GM12872 (cell line): ENCODE measurements at regions not wholly inside any gene's neighbourhood (a gene's known extent, or its start where the extent isn't known, plus 50 kb on each side); places are given as distances from the start of the nearest gene placed in this dataset.

Source experiments
- TF ChIP-seq, protein P1 (sequence below): IDR thresholded peaks from 3 replicates; pipeline ENCODE4 v1.5.1; 2011; ENCODE audit warnings: low read depth, mild to moderate bottlenecking, low read length, moderate library complexity; ENCODE audit not compliant: insufficient read depth

DNA sequence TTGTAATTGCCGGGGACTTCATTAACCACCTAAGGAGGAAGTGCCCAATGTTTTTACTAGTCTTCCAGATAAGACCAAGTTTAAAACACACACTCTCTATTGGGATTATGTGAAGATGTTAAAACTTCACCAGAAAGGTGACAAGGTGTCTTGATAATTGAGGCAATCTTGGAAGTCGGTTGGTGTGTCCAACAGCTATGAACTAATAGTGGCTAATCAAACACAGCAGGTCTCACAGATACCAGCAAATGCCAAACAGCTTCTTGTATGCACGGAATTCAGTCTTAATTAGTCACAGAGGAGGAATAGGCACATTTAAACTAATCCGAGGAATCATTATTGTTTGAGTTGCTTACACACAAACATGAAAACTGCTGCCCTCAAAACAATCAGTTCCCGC is 214.5 kb downstream of the SEC61B start:
- TF ChIP-seq, protein P1, sequence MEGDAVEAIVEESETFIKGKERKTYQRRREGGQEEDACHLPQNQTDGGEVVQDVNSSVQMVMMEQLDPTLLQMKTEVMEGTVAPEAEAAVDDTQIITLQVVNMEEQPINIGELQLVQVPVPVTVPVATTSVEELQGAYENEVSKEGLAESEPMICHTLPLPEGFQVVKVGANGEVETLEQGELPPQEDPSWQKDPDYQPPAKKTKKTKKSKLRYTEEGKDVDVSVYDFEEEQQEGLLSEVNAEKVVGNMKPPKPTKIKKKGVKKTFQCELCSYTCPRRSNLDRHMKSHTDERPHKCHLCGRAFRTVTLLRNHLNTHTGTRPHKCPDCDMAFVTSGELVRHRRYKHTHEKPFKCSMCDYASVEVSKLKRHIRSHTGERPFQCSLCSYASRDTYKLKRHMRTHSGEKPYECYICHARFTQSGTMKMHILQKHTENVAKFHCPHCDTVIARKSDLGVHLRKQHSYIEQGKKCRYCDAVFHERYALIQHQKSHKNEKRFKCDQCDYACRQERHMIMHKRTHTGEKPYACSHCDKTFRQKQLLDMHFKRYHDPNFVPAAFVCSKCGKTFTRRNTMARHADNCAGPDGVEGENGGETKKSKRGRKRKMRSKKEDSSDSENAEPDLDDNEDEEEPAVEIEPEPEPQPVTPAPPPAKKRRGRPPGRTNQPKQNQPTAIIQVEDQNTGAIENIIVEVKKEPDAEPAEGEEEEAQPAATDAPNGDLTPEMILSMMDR: no peak

DNA sequence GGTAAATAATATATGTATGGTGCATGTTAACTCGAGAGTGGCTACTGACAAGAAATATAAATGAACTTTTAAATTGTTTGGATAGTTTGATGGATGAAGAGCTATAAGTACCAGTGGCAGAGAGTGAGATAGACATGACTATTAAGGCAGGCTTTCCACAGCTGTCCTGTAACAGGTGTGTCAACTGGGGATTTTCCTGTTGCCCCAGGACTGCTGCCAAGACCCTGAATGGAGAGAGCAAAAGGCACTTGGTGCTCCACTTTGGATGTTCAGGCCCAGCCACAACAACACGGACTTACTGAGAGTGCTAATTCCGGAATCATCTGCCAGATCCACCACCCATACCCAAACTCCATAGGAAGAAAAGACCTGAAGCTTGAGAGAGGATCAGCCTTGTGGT is 215.1 kb downstream of the SEC61B start:
- TF ChIP-seq, protein P1: no peak

DNA sequence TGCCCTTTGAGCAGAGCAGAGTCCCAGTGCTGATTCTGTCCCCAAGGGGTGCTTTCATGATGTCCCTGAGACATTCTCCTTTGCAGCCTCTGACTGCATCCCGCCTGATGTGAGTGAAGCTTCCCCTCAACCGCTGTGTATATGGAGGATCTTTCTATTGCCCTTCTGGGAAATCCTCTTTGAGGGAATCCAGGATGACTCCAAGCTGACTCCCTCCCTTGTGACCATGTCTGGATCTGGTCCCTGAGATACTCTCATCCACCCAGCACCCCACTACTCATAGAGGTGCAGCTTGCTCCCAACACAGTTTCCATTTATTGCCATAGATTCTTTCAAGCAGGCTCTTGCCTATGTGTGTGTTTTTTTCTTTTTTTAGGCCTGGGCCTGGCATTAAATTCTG is 216.5 kb downstream of the SEC61B start:
- TF ChIP-seq, protein P1: no peak

DNA sequence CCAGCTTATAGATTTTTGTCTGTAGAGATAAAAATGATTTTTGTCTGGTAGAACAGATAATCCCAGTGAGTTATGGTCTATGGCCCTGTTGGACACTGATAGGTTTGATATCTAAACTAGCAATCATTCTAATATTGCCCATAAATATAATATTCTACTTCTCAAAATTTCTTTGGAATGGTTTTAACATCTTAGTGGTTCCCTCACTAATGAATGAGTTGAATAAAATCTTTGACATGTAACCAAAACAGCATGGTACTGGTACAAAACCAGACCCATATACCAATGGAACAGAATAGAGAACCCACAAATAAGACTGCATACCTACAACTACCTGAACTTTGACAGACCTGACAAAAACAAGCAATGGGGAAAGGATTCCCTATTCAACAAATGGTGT is 219.7 kb downstream of the SEC61B start:
- TF ChIP-seq, protein P1: no peak

DNA sequence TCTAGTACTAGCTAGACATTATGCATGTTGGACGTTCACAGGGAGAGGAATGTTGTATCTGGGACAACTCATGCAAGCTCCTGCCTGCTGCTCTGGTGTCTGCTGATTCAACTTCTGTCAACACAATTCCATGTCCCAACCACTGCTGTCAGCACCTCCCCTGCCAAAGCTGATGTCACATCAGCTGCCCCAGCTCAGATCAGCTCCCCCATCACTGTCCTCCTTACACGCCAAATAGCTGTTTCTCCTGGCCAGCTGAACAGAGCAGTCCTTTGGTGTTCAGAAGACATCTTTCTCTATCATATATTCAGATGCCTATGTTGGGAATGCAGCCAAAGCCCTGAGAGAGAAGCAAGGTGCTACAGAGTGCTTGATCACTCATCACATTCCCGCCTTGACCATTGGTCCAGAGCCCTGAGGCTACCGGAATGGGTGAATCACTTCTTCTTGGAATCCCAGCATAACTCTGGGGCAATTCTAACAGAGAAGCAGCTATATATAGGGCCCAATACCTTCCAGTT is 223.3 kb downstream of the SEC61B start:
- TF ChIP-seq, protein P1: no peak

DNA sequence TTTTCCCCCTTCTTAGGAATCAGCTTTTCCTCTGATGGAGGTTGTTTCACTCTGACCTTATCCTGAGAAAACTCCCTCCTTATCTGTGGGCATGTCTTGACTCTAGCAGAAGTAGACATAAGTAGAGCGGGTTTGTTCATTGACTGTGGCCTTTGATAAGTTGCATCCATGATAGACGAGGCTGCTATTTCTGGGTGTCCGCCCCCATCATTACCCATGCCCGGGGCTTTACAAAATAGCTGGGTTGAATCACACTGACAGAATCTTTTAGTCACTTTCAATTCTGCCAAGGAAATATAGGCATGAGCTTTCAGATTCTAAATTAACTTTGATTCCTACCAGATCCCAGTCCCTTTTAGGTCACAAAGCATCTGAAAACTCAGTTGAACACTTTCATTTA is 223.8 kb downstream of the SEC61B start:
- TF ChIP-seq, protein P1: no peak

DNA sequence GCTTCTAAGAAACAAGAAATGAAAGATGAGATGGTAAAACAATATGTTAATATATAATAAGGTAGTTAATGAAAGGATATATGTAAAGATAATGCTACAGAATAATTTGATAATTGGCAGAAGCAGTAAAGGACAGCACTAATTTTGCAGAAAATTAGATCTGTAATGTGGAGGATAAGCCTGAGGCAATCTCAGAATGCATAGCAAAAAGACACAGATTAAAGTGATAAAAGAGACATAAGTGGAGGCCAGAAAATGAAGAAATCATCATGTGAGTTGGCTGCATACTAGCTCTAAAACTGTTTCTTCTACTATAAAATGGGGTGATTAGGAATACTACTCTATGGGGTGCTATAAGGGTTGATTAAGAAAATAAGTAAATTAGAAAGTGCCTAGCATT is 225.9 kb downstream of the SEC61B start:
- TF ChIP-seq, protein P1: no peak
